HG02884 (cell line): ENCODE measurements at regions not wholly inside any gene's neighbourhood (a gene's known extent, or its start where the extent isn't known, plus 50 kb on each side); places are given as distances from the start of the nearest gene placed in this dataset.
"Not testable (repeated sequence)": the region's sequence is repeated elsewhere in the genome, so short reads cannot be mapped to it uniquely, and the experiment has no call there.

ENCODE experiments used
- ATAC-seq: cut with Tn5 transposase; IDR thresholded peaks from one replicate; pipeline ENCODE4 v1.9.1; 2021; ENCODE audit warnings: mild to moderate bottlenecking, moderate library complexity; ENCODE audit not compliant: unreplicated experiment

DNA sequence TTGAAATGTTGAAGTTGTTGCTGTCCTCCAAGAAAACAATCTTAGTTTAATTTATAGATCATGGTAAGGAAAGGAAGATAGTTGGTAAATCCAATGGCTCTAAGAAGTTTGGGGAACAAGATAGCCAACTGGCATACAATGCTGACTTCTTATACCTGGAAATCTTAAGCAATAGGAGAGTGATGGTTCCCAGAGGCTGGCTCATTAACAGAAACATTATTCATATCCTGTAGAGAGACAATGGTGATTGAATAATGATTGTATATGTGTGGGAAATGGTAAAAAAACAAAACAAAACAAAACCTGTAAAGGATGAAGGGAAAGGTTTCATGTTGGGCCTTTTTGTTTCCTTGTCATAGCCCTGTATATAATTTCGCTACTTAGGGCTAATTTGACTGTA, 174.9 kb upstream of the CTSO start:
- no peak for ATAC-seq

DNA sequence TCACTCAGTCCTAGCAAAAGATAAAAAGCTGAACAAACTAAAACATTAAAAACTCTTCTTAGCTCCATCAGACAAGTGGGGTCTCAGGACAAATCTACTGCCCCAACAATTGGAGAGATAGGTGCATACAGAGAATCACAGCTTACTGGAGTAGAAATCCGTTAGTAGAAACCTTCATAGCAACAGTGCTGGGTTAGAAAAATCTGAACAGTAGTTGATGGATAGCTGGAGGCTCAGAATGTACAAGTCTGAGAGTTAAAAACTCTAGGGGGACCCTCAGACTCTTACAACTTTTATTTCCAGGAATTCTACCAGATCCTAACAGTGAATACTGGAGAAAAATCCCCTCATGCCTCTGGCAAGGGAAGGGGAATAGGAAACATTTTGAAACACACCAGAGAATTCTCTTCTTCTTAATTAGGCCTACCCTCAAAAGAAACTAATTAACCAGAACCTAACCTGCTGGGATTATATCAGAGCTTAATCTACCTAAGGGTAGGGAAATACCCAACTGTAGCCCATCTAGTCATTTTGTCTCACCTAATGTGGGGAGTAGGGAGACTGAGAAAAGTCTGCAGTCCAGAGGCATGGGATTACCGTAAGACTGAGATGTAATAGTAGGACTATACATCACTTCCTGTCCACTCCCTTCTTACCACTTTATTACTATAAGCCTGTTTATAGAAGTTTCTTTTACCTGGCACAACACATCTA, 165.0 kb upstream of the CTSO start:
- ATAC-seq: no peak

DNA sequence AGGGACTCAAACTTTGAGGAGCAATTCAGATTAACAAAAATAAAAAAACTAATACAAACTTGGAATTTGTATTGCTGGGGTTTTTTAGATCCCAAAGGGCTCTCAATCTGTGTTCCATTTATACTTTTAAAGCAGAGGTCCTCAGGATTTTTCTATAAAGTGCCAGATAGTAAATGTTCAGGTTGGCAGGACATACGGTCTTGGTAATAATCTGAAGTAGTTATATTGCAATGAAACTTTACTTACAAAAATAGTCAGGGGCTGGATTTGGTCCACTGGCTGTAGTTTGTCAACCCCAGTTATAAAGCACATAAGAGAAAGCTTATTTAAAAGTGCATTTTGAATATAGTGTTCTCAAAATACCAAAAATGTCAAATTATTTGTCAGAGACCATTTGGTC, 164.1 kb upstream of the CTSO start:
- ATAC-seq: no peak

DNA sequence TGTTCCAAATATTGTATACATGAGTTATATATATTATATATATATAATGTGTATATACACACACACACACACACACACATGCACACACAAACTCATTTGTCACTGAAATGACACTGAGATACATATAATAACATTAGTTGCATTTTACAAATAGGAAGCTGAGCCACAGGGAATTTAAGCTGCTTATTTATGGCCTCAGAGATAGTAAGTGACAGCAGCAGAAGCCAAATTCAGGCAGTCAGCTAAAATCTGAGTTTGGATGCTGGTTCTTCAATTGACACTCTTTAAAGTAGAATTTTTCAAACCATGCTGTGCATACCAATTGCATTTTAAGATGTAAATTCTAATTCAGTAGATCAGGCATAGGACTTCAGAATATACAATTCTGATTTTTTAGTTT, 163.3 kb upstream of the CTSO start:
- no peak for ATAC-seq

DNA sequence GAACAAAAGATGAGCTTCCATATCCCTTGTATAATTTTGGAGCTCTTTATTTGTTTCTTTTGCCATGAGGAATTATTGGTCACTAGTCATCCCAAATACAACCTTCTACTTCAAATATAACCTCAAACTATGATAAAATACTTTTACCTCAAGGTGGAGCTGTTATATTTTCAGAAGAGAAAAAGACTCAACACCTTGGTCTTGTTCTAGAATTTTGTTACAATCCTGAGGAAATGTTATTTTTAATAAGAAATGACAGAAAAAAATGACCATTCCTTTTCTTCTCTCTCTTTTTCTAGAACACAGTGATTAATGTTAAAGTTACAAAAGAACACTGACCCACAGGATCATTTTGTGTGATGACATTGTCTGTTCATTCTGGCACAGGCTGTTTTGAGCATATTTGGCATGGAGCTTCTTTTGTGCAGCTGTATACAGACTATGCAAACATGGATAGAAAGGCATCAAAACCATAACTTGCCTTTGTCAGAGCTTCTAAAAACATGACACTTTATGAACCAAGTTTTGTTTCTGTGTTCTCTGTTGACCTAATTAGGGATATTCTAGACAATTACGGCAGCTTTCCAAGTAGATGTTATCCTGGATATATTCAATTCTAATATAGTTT, 159.6 kb upstream of the CTSO start:
- no peak for ATAC-seq

DNA sequence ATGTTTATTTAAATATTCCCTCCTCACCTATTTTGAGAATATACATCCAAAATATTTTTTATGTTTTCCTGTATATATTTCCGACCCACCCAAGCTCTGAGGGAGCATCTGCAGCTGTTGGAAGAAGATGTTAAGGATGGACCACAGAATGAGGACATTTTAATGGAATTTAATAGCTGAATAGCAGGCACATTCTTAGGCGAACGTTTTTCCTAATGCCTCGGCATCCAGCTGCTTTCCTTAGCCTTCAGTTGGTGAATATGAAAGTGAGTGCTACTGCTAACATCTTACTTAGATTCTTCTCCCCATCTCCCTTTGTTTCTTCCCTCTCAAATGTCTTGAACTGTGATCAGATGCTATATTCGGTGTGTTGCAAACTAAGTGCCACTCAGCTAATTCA, 158.0 kb upstream of the CTSO start:
- no peak for ATAC-seq

DNA sequence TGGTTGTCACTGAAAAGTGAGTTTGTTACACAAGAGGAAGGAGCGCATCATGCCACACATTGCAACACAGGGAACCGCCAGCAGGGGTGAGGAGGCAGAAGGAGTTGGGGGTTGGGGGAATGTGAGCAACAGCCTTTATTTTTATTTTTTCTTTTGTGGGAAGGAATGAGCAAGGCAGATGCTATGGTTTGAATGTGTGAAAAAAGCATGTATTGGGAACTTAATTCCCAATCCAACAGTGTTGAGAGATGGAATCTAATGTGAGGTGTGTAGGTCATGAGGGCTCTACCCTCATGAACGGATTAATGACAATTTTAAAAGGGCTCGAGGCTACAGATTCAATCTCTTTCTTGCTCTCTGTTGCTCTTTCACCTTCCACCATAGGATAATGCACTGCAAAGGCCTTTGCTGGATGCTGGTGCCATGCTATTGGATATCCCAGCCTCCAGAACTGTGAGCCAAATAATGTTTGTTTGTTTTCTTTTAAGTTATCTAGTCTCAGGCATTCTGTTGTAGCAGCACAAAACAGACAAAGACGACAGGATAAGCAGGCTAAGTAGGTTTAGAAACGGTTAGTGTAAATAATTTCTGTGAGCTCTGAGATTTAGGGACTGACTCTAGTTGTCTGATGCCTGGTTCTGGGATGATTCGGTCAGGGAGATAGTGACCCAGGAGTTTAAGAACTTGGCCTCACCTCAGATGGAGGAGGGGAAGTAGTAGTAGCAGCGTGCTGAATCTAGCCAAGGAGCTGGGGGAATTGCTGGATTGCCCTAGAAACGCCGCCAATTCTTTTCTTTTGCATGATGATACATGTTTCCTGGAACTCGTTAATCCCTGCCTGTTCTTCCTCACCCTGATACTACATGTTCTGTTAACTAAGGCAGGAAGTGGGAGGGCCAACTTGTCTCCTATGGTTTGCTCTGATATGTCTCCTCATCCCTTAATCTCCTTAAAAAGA, 156.6 kb upstream of the CTSO start:
- ATAC-seq: peak; percentile 59

DNA sequence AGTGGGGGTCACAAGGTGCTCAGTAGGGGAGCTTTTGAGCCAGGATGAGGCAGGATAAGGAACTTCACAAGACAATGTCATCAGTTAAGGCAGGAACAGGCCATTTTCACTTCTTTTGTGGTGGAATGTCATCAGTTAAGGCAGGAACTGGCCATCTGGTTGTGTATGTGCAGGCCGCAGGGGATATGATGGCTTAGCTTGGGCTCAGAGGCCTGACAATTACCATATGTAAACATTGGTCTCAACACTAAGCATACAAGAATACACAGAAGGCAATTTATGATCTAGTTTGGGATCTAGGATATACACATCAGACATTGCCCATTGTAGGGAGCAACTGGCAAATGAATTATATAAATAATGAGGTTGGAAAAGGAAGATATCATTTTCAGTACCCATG, 155.4 kb upstream of the CTSO start:
- not testable (repeated sequence) for ATAC-seq

DNA sequence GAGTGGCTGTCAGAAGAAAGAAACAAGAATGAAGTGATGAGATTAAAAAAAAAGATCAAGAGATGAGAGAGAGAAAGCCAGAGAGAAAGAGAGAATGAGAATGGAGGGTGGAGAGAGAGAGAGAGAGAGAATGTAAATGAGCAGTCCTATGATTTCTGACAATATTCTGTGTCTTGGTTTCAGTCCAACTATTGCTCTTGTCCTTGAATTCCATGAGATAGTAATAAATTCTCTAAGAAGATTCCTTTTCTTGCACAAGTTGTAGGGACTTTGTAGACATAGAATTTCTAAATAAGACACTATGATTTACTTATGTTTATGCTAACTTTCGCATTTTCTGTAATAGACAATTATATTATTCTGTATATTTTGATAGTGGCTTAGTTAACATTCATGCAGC, 149.6 kb upstream of the CTSO start:
- ATAC-seq: no peak

DNA sequence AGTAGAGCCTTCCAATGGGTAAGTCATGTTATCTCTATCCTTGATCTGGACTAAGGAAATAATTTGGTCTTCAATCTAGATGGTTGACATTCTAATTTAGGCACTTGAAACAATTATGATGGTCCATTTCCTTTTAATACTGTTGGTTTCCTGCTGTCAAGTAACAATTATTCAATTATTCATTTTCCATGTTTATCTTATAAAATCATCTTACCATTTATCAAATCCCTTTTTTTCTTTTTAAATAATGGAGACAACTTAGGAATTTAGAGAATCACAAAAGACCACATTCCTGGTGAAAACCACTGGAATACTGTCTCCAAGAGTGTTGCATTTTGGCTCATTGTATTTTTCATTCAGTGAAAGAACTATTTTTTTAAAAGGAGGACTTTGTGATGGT, 148.7 kb upstream of the CTSO start:
- no peak for ATAC-seq

DNA sequence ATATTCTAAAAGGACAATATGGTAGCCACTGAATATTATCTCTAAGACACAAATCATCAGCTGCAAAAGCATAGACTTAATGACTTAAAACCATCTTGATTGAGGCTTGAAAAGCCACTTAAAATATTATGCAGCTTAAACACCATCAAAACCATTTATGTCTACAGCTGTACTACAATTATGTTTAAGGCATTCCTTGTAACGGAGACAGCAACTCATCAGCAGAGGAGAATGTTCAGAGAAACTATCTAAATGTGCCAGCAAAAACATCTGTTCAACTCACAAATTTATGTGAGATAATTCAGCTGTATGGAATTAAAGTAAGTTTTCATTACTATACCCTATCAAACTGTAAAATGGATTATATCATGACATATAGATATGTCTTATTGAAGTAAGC, 147.9 kb upstream of the CTSO start:
- no peak for ATAC-seq

DNA sequence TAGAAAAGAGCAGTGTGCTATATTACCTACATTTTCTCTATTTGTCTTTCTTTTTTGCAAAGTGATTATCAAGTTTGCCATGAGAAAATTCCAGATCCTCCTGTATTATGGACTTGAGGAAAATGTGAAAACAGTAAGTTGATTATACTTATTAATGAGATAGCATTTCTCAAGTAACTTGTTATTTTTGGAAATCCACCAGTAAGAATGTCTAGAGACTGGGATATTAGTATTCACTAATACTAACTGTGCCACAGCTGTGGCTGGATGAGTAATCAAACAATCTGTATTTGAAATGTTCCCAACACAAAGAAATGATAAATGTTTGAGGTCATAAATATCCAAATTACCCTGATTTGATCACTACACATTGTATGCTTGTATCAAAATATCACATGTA, 147.0 kb upstream of the CTSO start:
- ATAC-seq: no peak

DNA sequence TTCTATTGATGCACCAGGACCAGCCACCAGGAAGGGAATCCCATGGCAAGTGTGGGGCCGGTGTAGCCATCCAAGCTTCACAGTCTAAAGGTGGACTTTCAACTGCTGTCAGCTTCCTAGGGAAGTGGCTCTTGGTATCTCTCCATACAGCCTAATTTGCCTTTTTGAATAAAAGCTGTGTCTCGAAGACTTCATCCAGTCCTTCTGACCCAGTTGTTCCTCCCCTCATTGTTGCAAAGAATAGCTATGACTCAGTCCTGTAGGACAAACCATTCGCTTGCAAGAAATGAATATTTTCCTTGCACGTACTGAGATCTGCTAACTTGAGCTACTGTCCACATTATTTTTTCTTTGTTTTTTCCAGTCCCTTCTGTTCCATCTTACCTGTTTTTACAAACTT, 145.1 kb upstream of the CTSO start:
- no peak for ATAC-seq

DNA sequence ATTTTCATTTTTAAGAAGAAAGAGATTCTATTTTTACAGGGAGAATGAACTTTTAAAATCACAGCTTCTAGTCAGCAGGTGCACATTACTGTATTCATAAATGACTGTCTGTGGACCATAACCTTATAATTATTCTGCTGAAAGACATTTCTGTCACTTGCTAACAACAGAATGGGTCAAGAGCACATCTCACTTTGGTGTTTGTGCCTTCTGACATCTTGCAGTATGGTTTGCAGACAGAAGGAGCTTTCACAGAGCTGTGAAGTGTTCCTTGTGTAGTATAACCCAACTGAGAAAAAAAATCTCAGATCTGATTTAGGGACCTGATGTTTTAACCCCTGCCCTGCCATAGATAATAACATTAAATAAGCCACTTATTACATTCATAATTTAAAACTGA, 131.4 kb upstream of the CTSO start:
- ATAC-seq: no peak

DNA sequence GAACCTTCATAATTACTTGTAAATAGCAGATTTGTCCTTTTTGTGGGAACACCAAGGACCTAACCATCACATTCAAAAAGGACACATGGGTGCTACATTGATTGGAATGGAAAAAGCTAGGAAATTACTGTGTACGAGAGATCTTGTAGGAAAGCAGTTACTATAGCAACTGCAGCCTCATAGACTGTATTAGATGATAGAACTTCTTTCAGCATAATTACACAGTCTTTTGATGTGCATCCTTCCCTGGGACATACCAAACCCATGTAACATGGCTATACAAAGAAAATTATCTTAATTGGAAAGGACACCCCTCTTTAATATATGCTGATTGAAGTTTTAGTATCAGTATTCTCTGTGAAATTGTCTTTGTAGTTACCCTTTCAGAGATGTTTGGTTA, 130.7 kb upstream of the CTSO start:
- no peak for ATAC-seq

DNA sequence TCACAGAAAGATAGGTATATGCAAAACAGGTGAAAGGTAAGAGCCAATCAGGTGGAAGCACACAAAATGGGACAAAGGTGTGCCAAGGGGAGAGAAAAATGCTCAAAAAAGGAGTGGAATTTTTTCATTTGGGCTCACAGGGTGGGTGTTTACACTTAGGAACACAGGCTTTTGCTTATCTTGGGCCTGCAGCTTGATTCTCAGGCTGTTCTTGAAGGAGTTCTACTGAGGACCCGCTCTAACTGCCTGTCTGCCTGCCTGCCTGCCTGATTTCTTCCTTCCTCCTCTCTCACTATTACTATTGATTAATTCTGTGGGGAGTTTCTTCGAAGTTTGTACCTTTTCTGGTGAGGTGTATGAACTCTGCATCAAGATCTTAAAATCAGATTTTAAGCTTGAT, 120.3 kb upstream of the CTSO start:
- ATAC-seq: no peak

DNA sequence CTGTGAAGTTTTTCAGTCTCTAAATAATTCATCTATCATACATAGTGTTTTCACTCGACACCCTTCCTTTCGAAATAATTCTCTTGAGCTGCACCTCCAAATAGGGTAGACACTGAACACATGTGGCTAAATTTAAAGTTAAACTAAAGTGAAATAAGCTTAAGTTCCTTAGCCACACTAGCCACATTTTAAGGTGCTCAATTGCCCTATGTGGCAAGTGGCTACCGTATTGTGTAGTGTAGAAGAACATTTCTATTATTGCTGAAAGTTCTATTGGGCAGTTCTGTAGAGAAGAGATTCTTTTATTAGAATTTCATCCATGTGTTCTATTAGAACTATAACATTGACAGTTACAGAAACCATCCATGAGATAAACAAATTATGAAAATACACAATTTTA, 107.0 kb upstream of the CTSO start:
- ATAC-seq: no peak

DNA sequence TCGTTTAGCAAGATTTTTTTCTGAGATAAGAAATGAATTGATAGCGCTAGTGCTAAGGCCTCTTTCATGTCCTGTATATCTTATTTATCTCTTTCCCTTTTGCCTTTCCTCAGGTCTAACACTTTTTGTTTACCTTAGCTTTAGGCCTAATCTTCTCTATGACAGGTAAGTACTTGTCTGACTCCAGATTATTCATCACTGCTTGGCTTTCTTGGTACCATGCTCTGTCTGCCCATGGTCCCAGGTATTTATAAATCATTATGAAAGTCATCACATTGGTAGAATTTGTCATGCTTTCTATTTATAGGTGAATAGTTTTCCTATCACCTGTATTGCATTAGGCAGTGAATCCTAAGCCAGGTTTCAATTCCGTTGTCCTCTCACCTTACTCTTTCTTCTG, 99.5 kb upstream of the CTSO start:
- no peak for ATAC-seq

DNA sequence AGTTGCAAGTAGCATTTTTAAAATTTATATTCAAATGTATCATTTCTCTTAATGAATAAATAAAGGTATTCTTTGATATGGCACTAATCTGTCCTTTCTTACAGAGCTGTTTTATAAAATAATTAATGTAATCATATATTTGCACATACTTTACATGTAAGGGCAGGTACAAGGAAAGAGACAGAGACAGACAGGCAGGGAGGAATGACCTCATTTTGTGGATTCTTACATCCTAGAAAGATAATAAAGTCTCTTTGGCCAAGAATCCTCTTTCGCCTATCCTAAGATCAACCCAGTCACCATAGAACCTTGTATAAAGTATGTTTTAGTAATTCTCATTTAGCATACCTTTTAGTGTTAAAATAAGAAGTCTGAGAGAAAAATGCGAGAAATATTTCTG, 98.5 kb upstream of the CTSO start:
- no peak for ATAC-seq

DNA sequence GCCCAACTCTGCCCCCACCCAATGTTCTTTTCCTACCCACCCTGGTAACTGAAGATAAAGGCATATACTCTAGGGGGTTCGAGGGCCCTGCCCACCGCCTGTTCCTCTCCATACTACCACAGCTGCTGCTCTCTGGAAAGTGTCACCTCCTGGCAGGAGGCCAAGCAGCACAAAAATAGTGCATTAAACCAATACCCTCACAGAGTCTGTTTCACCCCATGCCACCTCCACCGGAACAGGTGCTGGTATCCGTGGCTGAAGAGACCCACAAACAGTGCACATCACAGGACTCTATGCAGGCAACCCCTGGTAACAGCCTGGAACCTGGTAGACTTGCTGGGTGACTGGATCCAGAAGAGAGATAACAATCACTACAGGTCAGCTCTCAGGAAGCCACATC, 85.1 kb upstream of the CTSO start:
- no peak for ATAC-seq

DNA sequence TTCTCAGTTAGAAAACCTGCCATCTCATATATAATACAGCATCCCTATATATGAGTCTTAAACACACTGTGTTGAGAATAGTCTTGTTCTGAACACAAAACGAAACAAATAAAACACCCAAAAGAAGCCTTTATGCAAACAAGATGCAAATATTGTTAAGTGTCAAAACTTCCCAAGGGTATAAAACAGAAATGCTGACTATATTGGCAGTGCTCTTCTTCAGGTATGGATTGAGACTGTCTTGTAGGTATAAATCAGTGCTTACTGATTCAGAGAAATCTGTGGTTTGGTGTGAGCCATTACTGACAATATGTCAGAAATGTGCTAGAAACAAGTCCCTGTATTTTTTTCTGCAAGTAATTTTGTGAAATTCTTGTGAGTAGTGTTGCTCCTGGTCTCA, 82.8 kb upstream of the CTSO start:
- peak; percentile 81 for ATAC-seq

DNA sequence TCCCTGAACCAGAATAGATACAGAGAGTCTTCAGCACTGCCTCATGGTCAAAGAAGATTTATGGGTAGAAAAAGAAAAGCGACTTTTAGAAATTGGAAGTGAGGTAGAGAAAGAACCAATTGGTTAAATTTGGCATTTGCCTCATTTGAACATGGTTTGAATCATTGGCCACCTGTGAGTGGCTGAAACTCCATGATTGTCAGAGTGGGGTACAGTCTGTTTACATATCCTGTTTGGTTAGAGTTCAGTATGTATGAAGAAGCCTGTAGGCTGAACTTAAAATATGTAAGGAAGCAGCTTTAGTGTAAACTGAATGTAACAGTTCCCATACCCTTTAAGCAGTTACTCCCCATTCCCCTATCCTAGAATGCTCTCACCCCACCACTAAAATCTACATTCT, 76.0 kb upstream of the CTSO start:
- no peak for ATAC-seq
